CD14-positive monocyte (primary cell): ENCODE measurements at regions not wholly inside any gene's neighbourhood (a gene's known extent, or its start where the extent isn't known, plus 50 kb on each side); places are given as distances from the start of the nearest gene placed in this dataset.

ENCODE experiments used
- DNase-seq, 3 donors: peaks; one replicate each; pipeline ENCODE4 v3.0.0-alpha.2; 2011 to 2022
- H2AFZ ChIP-seq: 2 replicates; pipeline ENCODE4 v1.6.0; 2012; ENCODE audit warnings: mild to moderate bottlenecking, low read depth, low read length, inconsistent platforms; ENCODE audit not compliant: insufficient read depth, poor library complexity, severe bottlenecking
- H3K27ac ChIP-seq, 2 donors: 1 replicate in 1 of 2; 2 replicates in 1 of 2; pipeline ENCODE4 v1.5.1; 2012 to 2013; ENCODE audit warnings: low read length in 2 of 2, control low read depth in 1 of 2, inconsistent platforms in 1 of 2, low read depth in 1 of 2, mild to moderate bottlenecking in 1 of 2
- H3K27me3 ChIP-seq, 2 donors: one replicate each; pipeline versions ENCODE4 v1.6.0 to v1.6.1; 2011 to 2013; ENCODE audit warnings: low read length in 2 of 2; ENCODE audit not compliant: control insufficient read depth in 2 of 2, insufficient read depth in 2 of 2
- H3K36me3 ChIP-seq, 2 donors: replicated peaks in 1 of 2; 1 replicate in 1 of 2; 2 replicates in 1 of 2; pipeline versions ENCODE4 v1.5.1 to v1.6.1; 2012 to 2013; ENCODE audit warnings: low read length in 2 of 2, control low read depth in 1 of 2, inconsistent platforms in 1 of 2, mild to moderate bottlenecking in 1 of 2; ENCODE audit not compliant: insufficient read depth in 2 of 2, control insufficient read depth in 1 of 2
- H3K4me1 ChIP-seq, 2 donors: 1 replicate in 1 of 2; 2 replicates in 1 of 2; pipeline versions ENCODE4 v1.5.1 to v1.6.1; 2012 to 2013; ENCODE audit warnings: low read length in 2 of 2, control low read depth in 1 of 2, inconsistent platforms in 1 of 2, mild to moderate bottlenecking in 1 of 2, moderate library complexity in 1 of 2; ENCODE audit not compliant: insufficient read depth in 2 of 2, control insufficient read depth in 1 of 2
- H3K4me2 ChIP-seq: replicated peaks from 2 replicates; pipeline ENCODE3; 2012; ENCODE audit warnings: low read length, moderate library complexity, mild to moderate bottlenecking; ENCODE audit not compliant: poor library complexity, severe bottlenecking; ENCODE audit errors: extremely low read depth
- H3K4me3 ChIP-seq, 3 experiments: fragments of 200-600 bp in 1 of 3; sonication (generic) in 1 of 3; replicated peaks in 1 of 3; 1 replicate in 2 of 3; 2 replicates in 1 of 3; pipeline ENCODE4 v1.5.1; 2011 to 2013; ENCODE audit warnings: low read length in 3 of 3, mild to moderate bottlenecking in 3 of 3, control low read depth in 2 of 3, low read depth in 2 of 3, inconsistent platforms in 1 of 3, moderate library complexity in 1 of 3
- H3K79me2 ChIP-seq: 2 replicates; pipeline ENCODE4 v1.6.0; 2012; ENCODE audit warnings: mild to moderate bottlenecking, control low read depth, inconsistent platforms, low read length, moderate library complexity; ENCODE audit not compliant: insufficient read depth
- H3K9ac ChIP-seq: 2 replicates; pipeline ENCODE4 v1.6.0; 2017; ENCODE audit warnings: low read length, mild to moderate bottlenecking; ENCODE audit not compliant: insufficient read depth, poor library complexity, severe bottlenecking
- H3K9me3 ChIP-seq, 2 donors: replicated peaks in 1 of 2; 1 replicate in 1 of 2; 2 replicates in 1 of 2; pipeline versions ENCODE4 v1.5.1 to v1.6.1; 2012 to 2013; ENCODE audit warnings: low read length in 2 of 2, control low read depth in 1 of 2; ENCODE audit not compliant: control insufficient read depth in 1 of 2, insufficient read depth in 1 of 2
- H4K20me1 ChIP-seq: 2 replicates; pipeline ENCODE4 v1.6.0; 2012; ENCODE audit warnings: mild to moderate bottlenecking, low read length, control low read depth, moderate library complexity; ENCODE audit not compliant: insufficient read depth
- H3K27ac Mint-ChIP-seq, 7 donors: one replicate each; pipeline ENCODE4 v1.8.0; 2020; ENCODE audit warnings: mild to moderate bottlenecking in 7 of 7, mixed read lengths in 7 of 7, moderate library complexity in 6 of 7, inconsistent platforms in 2 of 7
- H3K27me3 Mint-ChIP-seq, 3 donors: one replicate each; pipeline ENCODE4 v1.8.0; 2021 to 2022; ENCODE audit warnings: low read depth in 3 of 3, mild to moderate bottlenecking in 3 of 3, mixed read lengths in 3 of 3, moderate library complexity in 3 of 3, inconsistent platforms in 1 of 3
- H3K36me3 Mint-ChIP-seq, 2 donors: one replicate each; pipeline ENCODE4 v1.8.0; 2020; ENCODE audit warnings: mixed read lengths in 2 of 2, inconsistent platforms in 1 of 2, mild to moderate bottlenecking in 1 of 2
- H3K4me1 Mint-ChIP-seq: one replicate; pipeline ENCODE4 v1.8.0; 2020; ENCODE audit warnings: mild to moderate bottlenecking, mixed read lengths
- H3K4me3 Mint-ChIP-seq, 2 donors: one replicate each; pipeline ENCODE4 v1.8.0; 2020; ENCODE audit warnings: mild to moderate bottlenecking in 2 of 2, mixed read lengths in 2 of 2, moderate library complexity in 1 of 2
- H3K9me3 Mint-ChIP-seq, 7 donors: one replicate each; pipeline ENCODE4 v1.8.0; 2020 to 2022; ENCODE audit warnings: mixed read lengths in 7 of 7, mild to moderate bottlenecking in 6 of 7, moderate library complexity in 6 of 7, inconsistent platforms in 2 of 7
- WGBS: methylation state at CpG from one replicate; pipeline ENCODE4 v1.1.5; 2013; ENCODE audit warnings: missing lambda C conversion rate; ENCODE audit not compliant: insufficient coverage; 5-methylcytosine and 5-hydroxymethylcytosine counted together
- intact Hi-C, 2 donors: fragments of 100-400 bp; cut with micrococcal nuclease; formaldehyde crosslinking; loops; one replicate each; pipeline versions ENCODE4 v1.15.0 to v1.15.1; 2023
- TF ChIP-seq, protein P1 (sequence below): fragments of 200-600 bp; IDR thresholded peaks from one replicate; pipeline ENCODE4 v1.8.0; 2022; ENCODE audit warnings: antibody characterized with exemption, mild to moderate bottlenecking

DNA sequence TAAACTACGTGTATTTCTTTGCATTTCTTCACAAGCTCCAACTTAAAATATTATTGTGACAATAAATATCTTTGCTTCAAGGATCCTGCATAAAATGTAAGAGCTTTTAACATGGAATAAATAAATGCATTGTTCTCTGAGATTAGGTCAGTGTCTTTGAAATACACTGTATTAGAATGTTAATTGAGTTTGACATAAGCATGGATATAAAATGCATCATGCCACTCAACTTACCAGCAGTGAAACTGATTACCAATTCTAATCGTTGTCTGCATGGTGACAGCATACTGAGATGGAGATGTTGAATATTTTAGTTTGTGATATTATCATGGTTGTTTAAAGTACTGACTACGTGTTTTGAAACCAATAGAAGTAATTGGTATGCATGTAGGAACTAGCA is 555.3 kb upstream of the ZNF608 start:
- Histone ChIP-seq H3K27ac (no peak overlapping the region), H3K79me2 (no peaks in the 10 kb centered on the region), H3K4me2 (no peak overlapping the region), H3K9ac (no peak overlapping the region), H3K9me3 (no peaks in the 10 kb centered on the region), H3K4me3 (no peak overlapping the region), H3K36me3 (no peaks in the 10 kb centered on the region), H2AFZ (no peak overlapping the region), H3K4me1 (no peaks in the 10 kb centered on the region), H4K20me1 (no peaks in the 10 kb centered on the region), H3K27me3 (no peaks in the 10 kb centered on the region)
- intact Hi-C loops, result no loop called here
- Mint-ChIP-seq H3K27me3 (no peaks in the 10 kb centered on the region), H3K36me3 (no peaks in the 10 kb centered on the region), H3K9me3 (peaks cover 0 to 8% (median 2%) of the 10 kb centered on the region in 7 donors), H3K4me1 (no peaks in the 10 kb centered on the region), H3K27ac (no peak overlapping the region), H3K4me3 (no peak overlapping the region)
- WGBS, result 83% methylated on average over 1 of the region's 3 CpGs
- TF ChIP-seq, protein P1, sequence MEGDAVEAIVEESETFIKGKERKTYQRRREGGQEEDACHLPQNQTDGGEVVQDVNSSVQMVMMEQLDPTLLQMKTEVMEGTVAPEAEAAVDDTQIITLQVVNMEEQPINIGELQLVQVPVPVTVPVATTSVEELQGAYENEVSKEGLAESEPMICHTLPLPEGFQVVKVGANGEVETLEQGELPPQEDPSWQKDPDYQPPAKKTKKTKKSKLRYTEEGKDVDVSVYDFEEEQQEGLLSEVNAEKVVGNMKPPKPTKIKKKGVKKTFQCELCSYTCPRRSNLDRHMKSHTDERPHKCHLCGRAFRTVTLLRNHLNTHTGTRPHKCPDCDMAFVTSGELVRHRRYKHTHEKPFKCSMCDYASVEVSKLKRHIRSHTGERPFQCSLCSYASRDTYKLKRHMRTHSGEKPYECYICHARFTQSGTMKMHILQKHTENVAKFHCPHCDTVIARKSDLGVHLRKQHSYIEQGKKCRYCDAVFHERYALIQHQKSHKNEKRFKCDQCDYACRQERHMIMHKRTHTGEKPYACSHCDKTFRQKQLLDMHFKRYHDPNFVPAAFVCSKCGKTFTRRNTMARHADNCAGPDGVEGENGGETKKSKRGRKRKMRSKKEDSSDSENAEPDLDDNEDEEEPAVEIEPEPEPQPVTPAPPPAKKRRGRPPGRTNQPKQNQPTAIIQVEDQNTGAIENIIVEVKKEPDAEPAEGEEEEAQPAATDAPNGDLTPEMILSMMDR, result no peak
- no peak for DNase-seq

DNA sequence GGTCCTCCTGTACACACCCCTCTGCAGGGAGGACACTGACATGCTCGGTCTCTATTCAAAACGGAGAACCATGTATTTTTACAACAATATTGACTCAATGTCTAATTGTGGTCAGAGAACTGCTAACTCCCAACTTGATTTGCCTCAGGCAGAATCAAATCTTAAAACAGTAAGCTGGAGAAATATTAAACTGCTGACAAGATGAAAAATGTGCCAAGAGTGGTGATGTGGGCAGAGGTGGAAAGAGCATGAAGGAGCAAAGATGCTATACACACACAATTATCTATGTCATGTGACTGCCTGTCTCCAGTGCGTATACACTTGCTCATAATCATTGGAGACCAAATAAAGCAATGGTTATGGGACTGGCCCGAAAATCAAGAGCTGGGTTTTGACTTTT is 556.1 kb upstream of the ZNF608 start:
- no peak overlapping the region for H3K9ac ChIP-seq
- no peak overlapping the region for H3K27ac Mint-ChIP-seq
- peaks cover 0 to 4% of the 10 kb centered on the region in 2 donors for H3K9me3 ChIP-seq
- H3K79me2 ChIP-seq, result no peaks in the 10 kb centered on the region
- no peak overlapping the region for H3K27ac ChIP-seq
- H3K4me3 Mint-ChIP-seq, result no peak overlapping the region
- H3K4me3 ChIP-seq, result no peak overlapping the region
- TF ChIP-seq, protein P1, result no peak
- H4K20me1 ChIP-seq, result no peaks in the 10 kb centered on the region
- H3K36me3 ChIP-seq, result no peaks in the 10 kb centered on the region
- no peaks in the 10 kb centered on the region for H3K27me3 ChIP-seq
- no peaks in the 10 kb centered on the region for H3K27me3 Mint-ChIP-seq
- WGBS, result no CpG with 5 or more reads among the region's 4 CpGs
- no peaks in the 10 kb centered on the region for H3K4me1 Mint-ChIP-seq
- DNase-seq, result no peak
- no peak overlapping the region for H3K4me2 ChIP-seq
- intact Hi-C loops, result no loop called here
- peaks cover 2 to 14% (median 7%) of the 10 kb centered on the region in 7 donors for H3K9me3 Mint-ChIP-seq
- no peaks in the 10 kb centered on the region for H3K4me1 ChIP-seq
- no peak overlapping the region for H2AFZ ChIP-seq
- no peaks in the 10 kb centered on the region for H3K36me3 Mint-ChIP-seq
